ENCODE measurements at regions not wholly inside any gene's neighbourhood (a gene's known extent, or its start where the extent isn't known, plus 50 kb on each side); places are given as distances from the start of the nearest gene placed in this dataset.

GRCh38 chr9:97128919-97129318 is 90.0 kb upstream of the CTSV start:
- TF ChIP-seq TCF7L2 (IDR thresholded peaks at IDR 0.05; ENCODE audit: low read depth, low read length), result no peak
- no peak for TF ChIP-seq POLR2AphosphoS5 (IDR thresholded peaks at IDR 0.05; ENCODE audit: low read depth, low read length)
- TF ChIP-seq REST (IDR thresholded peaks at IDR 0.05; ENCODE audit: insufficient read depth in 1 of 2, low read depth in 2 of 2, low read length in 1 of 2), result no peak
- DNase-seq (ENCODE audit: low read depth, low spot score), result no peak
- Histone ChIP-seq H3K27ac (ENCODE audit: low read length) (no peak overlapping the region), H3K36me3 (ENCODE audit: control insufficient read depth, insufficient read depth, low read length) (no peaks in the 10 kb centered on the region), H3K4me3 (ENCODE audit: low read depth in 2 of 2, low read length in 2 of 2) (no peak overlapping the region), H3K9me3 (ENCODE audit: control insufficient read depth, insufficient read depth, low read depth, low read length) (no peaks in the 10 kb centered on the region), H3K4me1 (ENCODE audit: control insufficient read depth, insufficient read depth, low read length) (no peaks in the 10 kb centered on the region), H3K27me3 (ENCODE audit: control insufficient read depth, insufficient read depth, low read length) (no peaks in the 10 kb centered on the region)
- CTCF ChIA-PET, result no interaction called here
- no peak for ATAC-seq
- BruUV-seq (replicated peaks), result no TSS peak
- in situ Hi-C loops (cut with HindIII; ENCODE audit: low pct_unique_long_range_greater_than_20kb, low sequenced_read_pairs), result no loop called here
- POLR2A ChIA-PET, result no interaction called here
- intact Hi-C loops (cut with micrococcal nuclease; ENCODE audit: unreplicated experiment), result no loop called here

GRCh38 chr9:97124256-97124655 is 85.3 kb upstream of the CTSV start:
- ATAC-seq (no peak), DNase-seq (ENCODE audit: low read depth, low spot score) (no peak)
- BruUV-seq (replicated peaks), result no TSS peak
- TF ChIP-seq TCF7L2 (IDR thresholded peaks at IDR 0.05; ENCODE audit: low read depth, low read length) (no peak), REST (IDR thresholded peaks at IDR 0.05; ENCODE audit: insufficient read depth in 1 of 2, low read depth in 2 of 2, low read length in 1 of 2) (no peak), SIN3A (IDR thresholded peaks at IDR 0.05; ENCODE audit: borderline replicate concordance, insufficient read depth, low read depth, low read length) (no peak), POLR2AphosphoS5 (IDR thresholded peaks at IDR 0.05; ENCODE audit: low read depth, low read length) (no peak)
- TF ChIP-seq, protein P1, sequence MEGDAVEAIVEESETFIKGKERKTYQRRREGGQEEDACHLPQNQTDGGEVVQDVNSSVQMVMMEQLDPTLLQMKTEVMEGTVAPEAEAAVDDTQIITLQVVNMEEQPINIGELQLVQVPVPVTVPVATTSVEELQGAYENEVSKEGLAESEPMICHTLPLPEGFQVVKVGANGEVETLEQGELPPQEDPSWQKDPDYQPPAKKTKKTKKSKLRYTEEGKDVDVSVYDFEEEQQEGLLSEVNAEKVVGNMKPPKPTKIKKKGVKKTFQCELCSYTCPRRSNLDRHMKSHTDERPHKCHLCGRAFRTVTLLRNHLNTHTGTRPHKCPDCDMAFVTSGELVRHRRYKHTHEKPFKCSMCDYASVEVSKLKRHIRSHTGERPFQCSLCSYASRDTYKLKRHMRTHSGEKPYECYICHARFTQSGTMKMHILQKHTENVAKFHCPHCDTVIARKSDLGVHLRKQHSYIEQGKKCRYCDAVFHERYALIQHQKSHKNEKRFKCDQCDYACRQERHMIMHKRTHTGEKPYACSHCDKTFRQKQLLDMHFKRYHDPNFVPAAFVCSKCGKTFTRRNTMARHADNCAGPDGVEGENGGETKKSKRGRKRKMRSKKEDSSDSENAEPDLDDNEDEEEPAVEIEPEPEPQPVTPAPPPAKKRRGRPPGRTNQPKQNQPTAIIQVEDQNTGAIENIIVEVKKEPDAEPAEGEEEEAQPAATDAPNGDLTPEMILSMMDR (IDR thresholded peaks at IDR 0.05), result no peak
- H3K27me3 ChIP-seq (ENCODE audit: control insufficient read depth, insufficient read depth, low read length), result no peaks in the 10 kb centered on the region
- CTCF ChIA-PET, result no interaction called here
- peaks cover 3% of the 10 kb centered on the region; the same call in 1 of the 2 replicates for H3K9me3 ChIP-seq (ENCODE audit: control insufficient read depth, insufficient read depth, low read depth, low read length)
- no peaks in the 10 kb centered on the region for H3K4me1 ChIP-seq (ENCODE audit: control insufficient read depth, insufficient read depth, low read length)
- intact Hi-C loops (cut with micrococcal nuclease; ENCODE audit: unreplicated experiment) (no loop called here), in situ Hi-C loops (cut with HindIII; ENCODE audit: low pct_unique_long_range_greater_than_20kb, low sequenced_read_pairs) (no loop called here)
- POLR2A ChIA-PET, result no interaction called here
- no peak overlapping the region for H3K4me3 ChIP-seq (ENCODE audit: low read depth in 2 of 2, low read length in 2 of 2)
- no peaks in the 10 kb centered on the region for H3K36me3 ChIP-seq (ENCODE audit: control insufficient read depth, insufficient read depth, low read length)
- no peak overlapping the region for H3K27ac ChIP-seq (ENCODE audit: low read length)

Data from Panc1 (cell line).